NCI-H1105 (cell line): ENCODE measurements at regions not wholly inside any gene's neighbourhood (a gene's known extent, or its start where the extent isn't known, plus 50 kb on each side); places are given as distances from the start of the nearest gene placed in this dataset.
A peak's percentile ranks its signal among the peaks of the same experiment; 100 is the strongest.
"Not testable (repeated sequence)": the region's sequence is repeated elsewhere in the genome, so short reads cannot be mapped to it uniquely, and the experiment has no call there.

Experiments used
- DNase-seq: peaks from one replicate; lab custom pipeline; 2025; lab: John Stamatoyannopoulos, UW

DNA sequence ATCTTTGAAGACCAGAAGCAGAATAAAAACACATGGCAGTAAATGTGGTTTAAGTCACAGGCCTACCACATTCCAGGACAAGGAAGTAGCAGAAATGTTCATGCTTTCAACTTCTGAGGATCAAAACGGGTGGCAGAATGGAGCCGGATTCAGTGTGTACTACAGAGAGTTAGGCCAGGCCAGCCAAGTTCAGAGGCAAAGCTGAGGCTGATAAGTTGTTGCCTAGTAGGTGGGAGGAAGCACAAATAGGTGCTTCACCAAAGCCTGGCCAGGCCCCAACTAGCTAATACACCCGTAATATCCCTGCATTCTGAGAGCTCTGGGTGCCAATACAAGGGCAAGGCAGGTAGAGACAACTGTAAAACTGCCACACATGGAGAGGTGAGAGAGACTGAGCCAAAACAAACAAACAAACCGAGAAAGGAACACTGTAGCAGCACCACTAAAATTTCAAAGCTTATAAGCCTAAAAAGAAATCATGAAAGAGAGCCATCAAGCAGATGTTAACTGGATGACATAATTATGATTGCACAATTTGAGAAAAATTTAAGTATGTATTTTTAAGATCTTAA, 156.4 kb upstream of the CBLB start:
- DNase-seq: peak; percentile 90

DNA sequence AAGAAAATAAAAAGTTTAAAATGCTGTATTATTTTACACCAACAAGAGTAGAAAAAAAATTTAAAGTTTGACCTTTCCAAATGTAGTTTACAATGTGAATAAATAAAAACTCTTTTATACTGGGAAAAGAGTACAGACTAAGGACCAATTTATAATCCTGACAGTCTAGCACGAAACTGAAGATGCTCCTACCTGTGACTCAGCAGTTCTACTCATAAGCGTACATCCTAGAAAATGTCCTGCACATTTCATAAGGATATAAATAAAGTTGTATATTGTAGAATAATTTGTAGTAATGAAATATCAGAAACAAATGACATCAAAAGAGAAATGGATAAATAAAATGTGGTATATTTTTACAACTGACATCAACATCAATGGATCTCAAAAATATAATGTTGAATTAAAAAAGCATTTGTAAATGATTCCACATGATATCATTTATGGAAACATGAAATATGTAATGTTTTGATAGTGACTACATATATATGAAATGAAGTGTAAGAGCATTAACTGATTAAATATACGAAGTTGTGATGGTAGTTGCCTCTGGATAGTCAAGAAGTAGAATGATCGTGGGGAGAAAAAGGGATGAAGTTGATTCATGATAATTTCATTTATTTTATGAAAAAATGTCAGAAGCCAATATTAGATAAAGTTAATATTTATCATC, 161.3 kb upstream of the CBLB start:
- no peak for DNase-seq

DNA sequence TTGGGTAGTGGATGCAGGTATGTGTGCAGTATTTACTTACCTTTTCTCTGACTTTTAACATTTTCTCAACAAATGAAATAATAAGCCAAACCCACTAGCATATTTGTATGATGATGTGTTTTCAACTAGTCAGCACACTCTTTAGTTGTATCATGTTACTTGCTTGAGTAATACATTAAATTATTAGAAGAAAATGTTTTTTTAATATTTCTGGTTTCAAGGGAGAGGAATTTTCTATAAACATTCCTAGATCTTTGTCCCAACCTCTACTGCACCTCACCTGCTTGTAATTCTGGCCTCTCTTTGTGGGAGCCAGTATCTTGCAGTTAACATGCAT, 161.8 kb upstream of the CBLB start:
- DNase-seq: no peak

DNA sequence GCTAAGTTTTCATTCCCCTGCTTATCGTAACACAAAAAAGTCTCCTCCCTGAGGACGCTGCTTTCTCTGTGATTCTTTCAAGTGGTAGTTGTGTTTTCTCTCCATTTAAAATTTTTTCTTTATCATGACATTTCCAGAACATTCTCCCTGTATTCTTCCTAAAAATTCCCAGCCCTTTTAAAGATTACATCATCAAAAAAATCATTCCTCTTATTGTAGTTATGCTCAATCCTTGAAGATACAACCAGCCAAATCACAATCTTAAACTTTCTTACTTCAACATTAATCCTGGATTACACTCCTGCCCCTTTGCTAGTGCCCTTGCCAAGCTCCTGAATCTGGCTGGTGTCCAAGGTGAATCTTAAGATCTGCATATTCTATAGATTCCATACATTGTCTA, 163.7 kb upstream of the CBLB start:
- no peak for DNase-seq

DNA sequence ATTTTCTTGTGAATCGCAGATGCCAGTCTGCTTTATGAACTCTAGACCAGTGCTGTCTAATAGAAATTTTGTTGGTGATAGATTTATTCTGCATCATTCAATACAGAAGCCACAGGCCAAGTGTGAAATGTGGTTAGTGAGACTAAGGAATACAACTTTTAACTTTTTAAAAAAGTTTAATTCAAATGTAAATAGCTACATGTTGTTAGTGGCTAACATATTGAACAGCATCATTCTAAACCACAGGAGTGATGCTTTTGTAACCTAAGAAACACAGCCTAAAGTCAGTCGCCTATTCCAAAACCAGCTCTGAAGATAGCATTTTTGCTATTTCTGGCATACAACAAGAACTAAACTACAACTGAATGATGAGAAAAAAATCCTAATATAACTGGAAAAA, 164.8 kb upstream of the CBLB start:
- no peak for DNase-seq

DNA sequence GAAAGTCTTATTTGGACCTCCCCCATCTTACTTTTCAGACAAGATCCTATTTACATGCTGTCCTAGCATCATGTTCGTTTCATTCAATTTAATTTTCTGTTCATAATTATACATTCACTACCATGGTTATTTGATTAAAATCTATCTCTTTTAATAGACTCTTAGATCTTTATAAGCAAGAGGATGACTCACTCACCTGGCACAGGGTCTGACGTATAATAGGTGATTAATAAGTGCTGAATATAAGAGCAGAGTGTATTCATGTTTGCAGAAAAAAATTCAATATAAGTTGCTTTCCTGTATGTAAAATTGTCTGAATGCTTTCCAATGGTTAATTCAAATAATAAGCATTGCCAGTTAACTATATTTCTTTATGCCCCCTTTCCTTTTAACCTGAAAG, 165.5 kb upstream of the CBLB start:
- no peak for DNase-seq

DNA sequence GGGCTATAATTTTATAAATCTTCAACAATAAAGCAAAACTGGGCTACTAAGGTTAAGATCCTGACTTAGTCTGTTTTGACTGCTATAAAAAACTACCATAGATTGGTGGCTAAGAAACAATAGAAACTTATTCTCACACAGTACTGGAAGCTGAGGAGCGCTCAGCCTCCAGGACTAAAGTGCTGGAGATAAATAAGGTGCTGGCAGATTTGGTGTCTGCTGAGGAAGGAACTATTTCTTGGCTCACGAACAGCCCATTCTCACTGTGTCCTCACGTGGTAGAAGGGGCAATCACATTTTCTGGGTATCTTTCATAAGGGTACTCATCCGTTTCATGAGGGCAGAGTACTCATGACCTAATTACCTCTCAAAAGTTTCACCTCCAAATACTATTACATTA, 166.8 kb upstream of the CBLB start:
- DNase-seq: no peak

DNA sequence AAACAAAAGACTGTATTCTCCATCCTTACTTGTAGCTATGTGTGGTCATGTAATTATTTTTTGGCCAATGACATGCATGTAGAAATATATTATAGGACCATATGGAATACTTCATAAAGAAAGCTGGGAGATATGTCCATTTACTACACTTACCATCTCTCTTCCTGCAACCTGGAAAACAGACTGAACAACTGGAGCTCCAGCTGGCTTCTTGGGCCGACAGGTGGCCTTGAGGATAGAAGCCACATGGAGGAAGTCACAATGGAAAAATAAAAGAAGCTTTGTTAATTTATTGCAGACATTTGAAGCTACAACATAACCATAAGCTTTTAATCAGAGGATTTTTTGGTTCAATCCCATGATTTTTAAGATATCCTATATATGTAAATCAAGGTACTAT, 167.9 kb upstream of the CBLB start:
- DNase-seq: no peak

DNA sequence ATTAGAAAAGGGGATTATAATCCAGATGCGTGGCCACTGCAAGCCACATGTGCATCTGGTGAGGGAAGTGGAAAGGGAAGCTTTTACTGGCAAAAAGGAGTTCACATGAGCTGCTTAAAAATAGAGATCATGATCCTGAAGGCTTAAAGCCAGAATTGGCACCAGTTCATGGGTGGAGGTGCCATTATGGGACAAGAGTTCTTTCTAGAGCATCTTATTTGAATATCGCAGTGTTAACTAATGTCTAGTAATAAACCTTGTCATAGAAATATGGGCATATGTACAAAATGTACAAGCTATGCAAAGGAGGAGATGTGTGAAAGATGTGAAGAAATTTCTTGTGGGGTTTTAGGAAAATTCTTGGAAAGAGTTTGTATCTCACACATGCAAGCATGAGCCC, 178.4 kb upstream of the CBLB start:
- no peak for DNase-seq

DNA sequence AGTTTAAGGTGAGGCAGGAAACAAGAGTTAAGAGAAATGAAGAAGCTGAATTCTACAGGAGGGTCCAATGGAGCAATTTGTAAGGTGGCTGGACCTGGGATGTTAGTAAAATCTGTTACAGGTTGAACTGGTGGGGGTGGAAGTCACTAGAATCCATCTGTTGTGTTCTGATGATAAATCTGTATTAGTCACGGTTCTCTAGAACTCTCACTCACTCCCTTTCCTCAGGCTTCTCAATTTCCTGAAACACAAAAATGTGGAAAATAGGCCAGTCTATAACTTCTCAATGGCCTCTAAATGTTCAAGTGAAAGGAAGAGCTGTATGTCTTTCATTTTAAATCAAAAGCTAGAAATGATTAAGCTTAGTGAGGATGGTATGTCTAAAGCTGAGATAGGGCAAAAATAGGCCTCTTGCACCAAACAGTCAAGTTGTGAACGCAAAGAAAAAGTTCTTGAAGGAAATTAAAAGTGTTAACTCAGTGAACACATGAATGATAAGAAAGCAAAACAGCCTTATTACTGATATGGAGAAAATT, 180.2 kb upstream of the CBLB start:
- DNase-seq: no peak

DNA sequence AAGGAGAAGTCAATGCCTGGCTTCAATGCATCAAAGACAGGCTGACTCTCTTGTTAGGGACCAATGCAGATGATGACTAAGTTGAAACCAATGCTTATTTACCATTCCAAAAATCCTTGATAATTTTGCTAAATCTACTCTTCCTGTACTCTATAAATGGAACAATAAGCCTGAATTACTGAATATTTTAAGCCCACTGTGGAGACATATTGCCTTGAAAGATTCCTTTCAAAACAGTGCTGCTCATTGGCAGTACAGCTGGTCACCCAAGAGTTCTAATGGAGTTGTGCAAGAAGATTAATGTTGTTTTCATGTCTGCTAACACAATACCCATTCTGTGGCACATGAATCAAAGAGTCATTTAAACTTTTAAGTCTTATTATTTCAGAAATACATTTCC, 181.0 kb upstream of the CBLB start:
- no peak for DNase-seq

DNA sequence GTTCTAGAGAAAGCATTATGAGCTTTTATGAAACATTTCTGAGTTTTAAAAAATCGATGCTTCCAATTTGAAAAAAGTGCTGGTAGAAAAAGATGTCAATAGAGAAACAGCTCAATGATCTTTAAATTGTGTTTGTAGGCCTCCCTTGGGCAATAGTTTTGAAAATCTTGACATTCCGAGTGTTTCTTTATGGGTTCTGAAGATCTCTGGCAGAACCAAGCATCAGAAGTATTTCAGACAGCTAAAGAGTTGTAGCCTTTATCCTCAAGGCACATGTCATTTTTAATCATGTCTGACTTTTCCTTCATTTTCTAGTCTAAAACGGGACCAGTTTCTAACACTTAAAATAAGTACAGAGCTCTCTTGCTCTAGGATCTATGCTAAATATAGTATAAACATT, 188.1 kb upstream of the CBLB start:
- DNase-seq: no peak

DNA sequence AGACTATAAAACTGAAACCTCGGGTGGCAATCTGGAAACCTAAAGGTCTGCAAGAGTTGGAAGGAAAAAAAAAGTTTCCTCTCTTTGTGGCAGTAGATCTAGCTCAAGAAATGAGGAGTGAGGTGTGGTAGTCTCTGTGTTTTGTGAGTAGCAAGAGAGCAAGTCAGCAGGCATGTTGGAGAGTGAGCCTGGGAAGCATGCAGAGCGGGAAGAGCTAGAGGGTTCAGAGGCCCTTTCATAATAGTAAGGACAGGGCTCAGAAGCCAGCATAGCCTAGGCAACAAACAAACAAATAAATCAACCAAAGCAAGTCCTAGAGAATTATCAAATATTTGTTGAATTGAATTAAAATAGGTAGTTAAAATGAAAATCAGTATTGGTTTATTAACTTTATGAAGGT, 189.7 kb upstream of the CBLB start:
- DNase-seq: no peak

DNA sequence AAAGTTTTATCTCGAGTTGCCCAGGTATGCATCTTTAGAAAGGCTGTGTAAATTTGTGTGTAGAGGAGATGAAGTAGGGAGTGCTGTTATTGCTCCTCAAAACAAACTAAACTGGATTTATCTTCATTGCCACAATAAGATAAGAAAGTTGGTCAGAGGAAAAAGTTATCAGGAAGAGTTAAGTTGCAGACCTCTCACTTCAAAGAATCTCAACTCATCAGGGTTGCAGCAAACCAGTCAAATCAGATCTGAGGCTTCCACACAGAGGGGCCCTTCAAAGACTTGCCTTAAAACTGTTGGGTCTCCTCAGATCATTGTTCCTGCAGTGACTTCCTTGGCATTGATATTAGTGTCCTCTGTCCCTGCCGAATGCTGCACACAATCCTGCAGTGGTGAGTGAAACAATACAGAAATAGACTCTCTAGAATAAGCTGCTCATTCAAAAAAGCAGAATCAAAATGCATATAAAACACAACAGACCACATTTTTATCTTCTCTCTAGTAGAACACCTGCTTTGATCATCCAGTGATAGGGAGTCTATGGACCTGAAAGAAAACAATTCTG, 191.2 kb upstream of the CBLB start:
- no peak for DNase-seq

DNA sequence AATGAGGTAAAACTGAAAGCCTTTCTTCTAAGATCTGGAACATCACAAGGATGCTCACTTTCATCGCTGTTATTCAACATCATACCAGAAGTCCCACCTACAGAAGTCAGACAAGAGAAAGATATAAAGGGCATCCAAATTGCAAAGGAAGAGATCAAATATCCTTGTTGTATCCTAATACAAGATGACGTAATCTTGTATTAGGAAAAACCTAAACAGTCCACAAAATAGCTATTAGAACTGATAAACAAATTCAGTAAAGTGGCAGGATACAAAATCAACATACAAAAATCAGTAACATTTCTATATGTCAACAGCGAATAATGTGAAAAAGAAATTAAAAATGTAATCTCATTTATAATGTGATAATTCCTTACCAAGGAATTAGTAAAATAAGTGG, 195.1 kb upstream of the CBLB start:
- DNase-seq: no peak

DNA sequence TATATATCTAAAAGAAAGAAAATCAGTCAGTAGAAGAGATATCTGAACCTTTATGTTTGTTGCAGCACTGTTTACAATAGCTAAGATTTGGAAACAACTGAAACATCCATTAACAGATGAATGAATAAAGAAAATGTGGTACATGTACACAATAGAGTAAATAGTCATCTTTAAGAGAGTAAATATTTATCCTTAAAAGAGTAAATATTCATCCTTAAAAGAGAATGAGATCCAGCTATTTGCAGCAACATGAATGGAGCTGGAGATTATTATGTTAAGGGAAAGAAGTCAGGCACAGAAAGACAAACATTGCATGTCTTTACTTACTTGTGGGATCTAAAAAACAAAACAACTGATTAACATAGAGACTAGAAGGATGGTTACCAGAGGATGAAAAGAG, 197.0 kb upstream of the CBLB start:
- DNase-seq: no peak

DNA sequence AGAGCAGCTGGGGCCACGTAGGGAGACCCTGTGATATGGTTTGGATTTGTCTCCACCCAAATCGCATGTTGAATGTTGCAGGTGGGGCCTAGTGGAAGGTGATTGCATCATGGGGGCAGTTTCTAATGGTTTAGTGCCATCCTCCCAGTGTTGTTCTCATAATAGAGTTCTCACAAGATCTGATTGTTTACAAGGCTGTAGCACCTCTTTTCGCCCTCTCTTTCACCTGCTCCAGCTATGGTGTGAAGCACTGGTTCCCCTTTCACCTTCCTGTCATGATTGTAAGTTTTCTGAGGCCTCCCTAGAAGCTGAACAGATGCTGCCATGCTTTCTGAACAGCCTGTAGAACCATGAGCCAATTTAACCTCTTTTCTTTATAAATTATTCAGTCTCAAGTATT, 198.9 kb upstream of the CBLB start:
- DNase-seq: no peak

DNA sequence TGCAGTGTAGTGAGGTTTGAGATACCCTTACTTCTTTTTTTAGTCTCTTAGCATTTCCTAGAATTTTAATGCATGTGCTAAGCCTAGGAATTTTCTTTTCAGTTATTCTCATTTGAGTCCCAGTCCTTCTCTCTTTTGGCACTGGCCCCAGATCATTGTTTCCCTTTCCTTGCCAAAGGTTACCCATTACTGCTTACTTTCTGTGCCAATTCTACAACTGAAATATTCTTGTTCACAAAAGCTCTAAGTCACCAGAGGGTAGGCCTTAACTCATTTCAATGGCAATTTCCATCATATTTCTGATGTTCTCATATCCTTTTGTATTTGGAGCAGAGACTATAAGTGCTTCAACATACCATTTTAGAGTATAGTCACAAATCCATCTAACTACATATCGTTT, 199.6 kb upstream of the CBLB start:
- DNase-seq: no peak

DNA sequence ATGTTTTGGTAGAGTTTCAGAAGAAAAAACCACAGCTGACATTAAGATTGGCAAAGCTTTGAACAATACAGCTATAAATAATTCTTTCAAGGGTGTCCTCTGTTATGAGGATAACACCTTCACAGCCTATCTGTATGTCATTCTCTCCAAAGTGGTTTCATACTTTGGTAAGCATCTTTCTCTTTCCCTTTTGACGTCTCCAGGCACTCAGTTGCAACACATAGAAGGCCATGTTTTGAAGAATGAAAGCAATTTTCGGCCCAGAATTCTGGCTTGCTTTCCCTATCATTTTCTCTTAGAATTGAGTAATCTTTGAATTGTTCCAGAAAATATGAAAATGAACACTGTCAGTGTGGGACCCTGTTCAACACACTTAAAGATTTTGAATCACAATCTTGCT, 200.0 kb upstream of the CBLB start:
- DNase-seq: no peak

DNA sequence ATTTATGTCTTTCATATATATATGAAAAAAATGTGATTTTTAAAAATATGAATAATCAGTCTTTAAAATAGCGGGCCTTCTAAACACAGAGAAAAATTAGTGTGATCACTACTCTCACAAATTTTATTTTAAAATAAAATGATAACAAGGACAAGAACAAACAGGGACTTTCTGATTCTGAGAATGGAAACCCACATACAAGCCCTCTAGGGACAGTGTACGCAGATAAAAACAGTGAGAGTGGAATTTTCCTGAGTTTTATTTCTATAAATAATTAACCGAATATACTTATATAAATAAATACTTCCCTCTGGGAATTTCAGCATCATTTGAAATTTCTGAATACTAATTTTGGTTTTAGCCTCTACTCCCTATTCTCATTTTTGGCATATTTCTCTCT, 201.4 kb upstream of the CBLB start:
- DNase-seq: no peak

DNA sequence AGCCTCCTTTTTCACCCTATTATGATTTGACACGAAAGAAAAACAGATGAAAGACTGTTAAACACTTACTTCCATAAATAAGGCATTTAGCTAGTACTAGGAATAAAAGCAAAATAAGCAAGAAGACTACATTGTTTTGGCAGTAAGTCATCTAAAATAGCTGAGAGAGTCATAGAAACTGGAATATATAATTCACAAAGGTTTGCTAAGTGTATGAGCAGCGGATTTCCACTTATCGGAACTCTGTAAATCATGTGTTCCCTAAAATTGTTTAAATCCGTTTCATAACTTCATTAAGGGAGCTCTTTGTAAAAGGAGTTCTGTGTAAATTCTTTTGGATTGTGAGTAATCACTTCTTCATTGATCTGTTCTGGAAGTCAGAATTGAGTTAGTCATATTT, 202.5 kb upstream of the CBLB start:
- DNase-seq: no peak

DNA sequence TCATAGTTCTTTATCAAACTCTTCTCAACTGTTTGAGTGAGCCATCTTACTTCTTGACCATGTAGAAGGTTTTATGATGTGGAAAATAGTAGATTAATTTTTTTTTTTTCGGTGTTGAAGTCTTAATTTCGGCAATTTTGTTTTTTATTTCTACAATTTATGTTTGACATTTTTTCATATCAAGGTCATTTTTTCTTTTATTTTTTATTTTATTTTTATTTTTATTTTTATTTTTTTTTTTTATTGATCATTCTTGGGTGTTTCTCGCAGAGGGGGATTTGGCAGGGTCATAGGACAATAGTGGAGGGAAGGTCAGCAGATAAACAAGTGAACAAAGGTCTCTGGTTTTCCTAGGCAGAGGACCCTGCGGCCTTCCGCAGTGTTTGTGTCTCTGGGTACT, 203.8 kb upstream of the CBLB start:
- not testable (repeated sequence) for DNase-seq

DNA sequence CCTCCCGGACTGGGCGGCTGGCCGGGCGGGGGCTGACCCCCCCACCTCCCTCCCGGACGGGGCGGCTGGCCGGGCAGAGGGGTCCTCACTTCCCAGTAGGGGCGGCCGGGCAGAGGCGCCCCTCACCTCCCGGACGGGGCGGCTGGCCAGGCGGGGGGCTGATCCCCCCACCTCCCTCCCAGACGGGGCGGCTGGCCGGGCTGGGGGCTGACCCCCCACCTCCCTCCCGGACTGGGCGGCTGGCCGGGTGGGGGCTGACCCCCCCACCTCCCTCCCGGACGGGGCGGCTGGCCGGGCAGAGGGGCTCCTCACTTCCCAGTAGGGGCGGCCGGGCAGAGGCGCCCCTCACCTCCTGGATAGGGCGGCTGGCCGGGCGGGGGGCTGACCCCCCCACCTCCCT, 205.0 kb upstream of the CBLB start:
- not testable (repeated sequence) for DNase-seq

DNA sequence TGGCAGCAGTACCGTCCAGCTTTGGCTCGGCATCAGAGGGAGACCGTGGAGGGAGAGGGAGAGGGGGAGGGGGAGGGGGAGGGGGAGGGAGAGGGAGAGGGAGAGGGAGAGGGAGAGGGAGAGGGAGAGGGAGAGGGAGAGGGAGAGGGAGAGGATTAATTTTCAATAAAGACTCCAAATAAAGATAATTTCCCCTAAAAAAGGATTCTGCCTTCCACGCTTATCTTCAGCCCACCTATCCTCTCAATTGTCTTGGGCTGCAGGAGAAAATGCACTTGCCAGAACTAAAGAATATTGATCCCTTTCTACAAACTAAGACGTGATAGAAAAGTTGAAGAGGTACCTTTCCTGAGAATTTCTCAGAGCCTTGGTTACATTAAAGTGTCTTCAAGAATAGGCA, 206.9 kb upstream of the CBLB start:
- DNase-seq: not testable (repeated sequence)
